Panc1 (cell line): ENCODE measurements at regions not wholly inside any gene's neighbourhood (a gene's known extent, or its start where the extent isn't known, plus 50 kb on each side); places are given as distances from the start of the nearest gene placed in this dataset.

Experiments used
- ATAC-seq: fragments of 200-7000 bp; cut with Tn5 transposase; 2 replicates; pipeline ENCODE4 v1.9.1; 2020; ENCODE audit warnings: mild to moderate bottlenecking, moderate library complexity
- BruUV-seq: library from RNA; stranded (reverse); fragments of 400-500 nt; replicated peaks from 2 replicates; lab custom pipeline; 2021; lab: Mats Ljungman, UMichigan
- CTCF ChIA-PET: fragments of 300-600 bp; sonication (Branson Sonifier 250); formaldehyde crosslinking; loops from one replicate; lab custom pipeline; 2022; ENCODE audit warnings: antibody characterized with exemption; lab: Charles Lee
- POLR2A ChIA-PET: fragments of 300-600 bp; sonication (Branson Sonifier 250); formaldehyde crosslinking; loops from one replicate; lab custom pipeline; 2022; ENCODE audit warnings: antibody characterized with exemption; lab: Charles Lee
- DNase-seq: peaks from one replicate; pipeline ENCODE4 v3.0.0-alpha.2; 2010; ENCODE audit warnings: low read depth, low spot score
- H3K27ac ChIP-seq: 2 replicates; pipeline ENCODE4 v1.5.1; 2011; ENCODE audit warnings: mild to moderate bottlenecking, low read length, inconsistent platforms
- H3K27me3 ChIP-seq: fragments of 200-500 bp; sonication (Bioruptor generic); 2 replicates; pipeline ENCODE4 v1.6.0; 2014; ENCODE audit warnings: low read length, inconsistent platforms; ENCODE audit not compliant: control insufficient read depth, insufficient read depth
- H3K36me3 ChIP-seq: fragments of 200-500 bp; sonication (Bioruptor generic); 2 replicates; pipeline ENCODE4 v1.5.1; 2014; ENCODE audit warnings: inconsistent platforms, mild to moderate bottlenecking, low read length, moderate library complexity; ENCODE audit not compliant: control insufficient read depth, insufficient read depth
- H3K4me1 ChIP-seq: 2 replicates; pipeline ENCODE4 v1.5.1; 2011; ENCODE audit warnings: inconsistent platforms, mild to moderate bottlenecking, low read length, moderate library complexity; ENCODE audit not compliant: control insufficient read depth, insufficient read depth
- H3K4me3 ChIP-seq, 2 experiments: 2 replicates each; pipeline ENCODE4 v1.5.1; 2011 to 2012; ENCODE audit warnings: low read depth in 2 of 2, low read length in 2 of 2, mild to moderate bottlenecking in 2 of 2, inconsistent platforms in 1 of 2, moderate library complexity in 1 of 2
- H3K9me3 ChIP-seq: fragments of 200-500 bp; sonication (Bioruptor generic); 2 replicates; pipeline ENCODE4 v1.5.1; 2014; ENCODE audit warnings: low read depth, mild to moderate bottlenecking, inconsistent platforms, low read length, moderate library complexity; ENCODE audit not compliant: control insufficient read depth, insufficient read depth
- CTCF ChIP-seq: fragments of 450-650 bp; IDR thresholded peaks from 2 replicates; pipeline ENCODE4 v1.5.1; 2017; ENCODE audit warnings: mild to moderate bottlenecking
- POLR2AphosphoS5 ChIP-seq: IDR thresholded peaks from 2 replicates; pipeline ENCODE4 v1.6.1; 2012; ENCODE audit warnings: mild to moderate bottlenecking, low read depth, low read length, moderate library complexity
- SIN3A ChIP-seq: IDR thresholded peaks from 2 replicates; pipeline ENCODE4 v1.6.1; 2012; ENCODE audit warnings: low read depth, mild to moderate bottlenecking, low read length, moderate library complexity, borderline replicate concordance; ENCODE audit not compliant: insufficient read depth
- TCF7L2 ChIP-seq: IDR thresholded peaks from 2 replicates; pipeline ENCODE4 v1.6.1; 2011; ENCODE audit warnings: mild to moderate bottlenecking, low read depth, low read length, inconsistent platforms
- in situ Hi-C: cut with HindIII; loops from 2 replicates; pipeline ENCODE4 v1.10.0; 2016; ENCODE audit warnings: low sequenced_read_pairs, low pct_unique_long_range_greater_than_20kb
- intact Hi-C: fragments of 100-400 bp; cut with micrococcal nuclease; formaldehyde crosslinking; loops from one replicate; pipeline ENCODE4 v1.10.0; 2022; ENCODE audit not compliant: unreplicated experiment
- TF ChIP-seq, protein P1 (sequence below), 2 experiments: IDR thresholded peaks; 2 replicates each; pipeline ENCODE4 v1.6.1; 2011 to 2012; ENCODE audit warnings: low read depth in 2 of 2, control low read depth in 1 of 2, low read length in 1 of 2, mild to moderate bottlenecking in 1 of 2, moderate library complexity in 1 of 2; ENCODE audit not compliant: insufficient read depth in 1 of 2

DNA sequence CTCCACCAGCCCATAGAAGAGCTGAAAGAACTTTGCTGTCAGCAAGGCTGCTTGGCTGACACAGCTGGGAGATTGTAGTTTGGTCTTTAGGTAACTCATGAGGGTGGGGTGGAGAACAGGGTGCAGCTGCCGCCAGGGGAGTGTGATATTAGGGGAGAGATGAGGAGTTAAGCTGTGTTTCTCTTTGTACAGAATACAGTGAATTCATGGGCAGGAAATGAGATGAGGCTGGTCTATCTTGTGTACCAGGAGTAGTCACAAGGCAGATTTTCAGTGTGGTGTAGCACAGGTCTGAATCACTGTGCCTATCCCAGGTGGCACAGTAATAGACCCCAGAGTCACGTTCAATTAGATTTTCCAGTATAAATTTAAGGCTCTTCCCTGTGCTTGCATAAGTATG, 56.6 kb upstream of the TARP start:
- no peak for TF ChIP-seq SIN3A
- TF ChIP-seq TCF7L2, result no peak
- TF ChIP-seq POLR2AphosphoS5, result no peak
- TF ChIP-seq, protein P1, sequence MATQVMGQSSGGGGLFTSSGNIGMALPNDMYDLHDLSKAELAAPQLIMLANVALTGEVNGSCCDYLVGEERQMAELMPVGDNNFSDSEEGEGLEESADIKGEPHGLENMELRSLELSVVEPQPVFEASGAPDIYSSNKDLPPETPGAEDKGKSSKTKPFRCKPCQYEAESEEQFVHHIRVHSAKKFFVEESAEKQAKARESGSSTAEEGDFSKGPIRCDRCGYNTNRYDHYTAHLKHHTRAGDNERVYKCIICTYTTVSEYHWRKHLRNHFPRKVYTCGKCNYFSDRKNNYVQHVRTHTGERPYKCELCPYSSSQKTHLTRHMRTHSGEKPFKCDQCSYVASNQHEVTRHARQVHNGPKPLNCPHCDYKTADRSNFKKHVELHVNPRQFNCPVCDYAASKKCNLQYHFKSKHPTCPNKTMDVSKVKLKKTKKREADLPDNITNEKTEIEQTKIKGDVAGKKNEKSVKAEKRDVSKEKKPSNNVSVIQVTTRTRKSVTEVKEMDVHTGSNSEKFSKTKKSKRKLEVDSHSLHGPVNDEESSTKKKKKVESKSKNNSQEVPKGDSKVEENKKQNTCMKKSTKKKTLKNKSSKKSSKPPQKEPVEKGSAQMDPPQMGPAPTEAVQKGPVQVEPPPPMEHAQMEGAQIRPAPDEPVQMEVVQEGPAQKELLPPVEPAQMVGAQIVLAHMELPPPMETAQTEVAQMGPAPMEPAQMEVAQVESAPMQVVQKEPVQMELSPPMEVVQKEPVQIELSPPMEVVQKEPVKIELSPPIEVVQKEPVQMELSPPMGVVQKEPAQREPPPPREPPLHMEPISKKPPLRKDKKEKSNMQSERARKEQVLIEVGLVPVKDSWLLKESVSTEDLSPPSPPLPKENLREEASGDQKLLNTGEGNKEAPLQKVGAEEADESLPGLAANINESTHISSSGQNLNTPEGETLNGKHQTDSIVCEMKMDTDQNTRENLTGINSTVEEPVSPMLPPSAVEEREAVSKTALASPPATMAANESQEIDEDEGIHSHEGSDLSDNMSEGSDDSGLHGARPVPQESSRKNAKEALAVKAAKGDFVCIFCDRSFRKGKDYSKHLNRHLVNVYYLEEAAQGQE (IDR thresholded peaks at IDR 0.05; ENCODE audit: insufficient read depth in 1 of 2, low read depth in 2 of 2, low read length in 1 of 2), result no peak
- TF ChIP-seq CTCF, result no peak
- ChIA-PET CTCF (no interaction called here), POLR2A (no interaction called here)
- no peaks in the 10 kb centered on the region for H3K4me1 ChIP-seq
- H3K27me3 ChIP-seq, result peaks cover 3% of the 10 kb centered on the region; the same call in 1 of the 2 replicates
- intact Hi-C loops, result loop anchor here (10.0 kb wide), 1 partner anchor 425 kb away; no protein-coding TSS in a partner anchor
- H3K9me3 ChIP-seq, result no peaks in the 10 kb centered on the region
- H3K4me3 ChIP-seq, result no peak overlapping the region
- ATAC-seq (no peak), DNase-seq (no peak)
- no peak overlapping the region for H3K27ac ChIP-seq
- H3K36me3 ChIP-seq, result no peaks in the 10 kb centered on the region
- BruUV-seq, result no TSS peak
- in situ Hi-C loops, result no loop called here

DNA sequence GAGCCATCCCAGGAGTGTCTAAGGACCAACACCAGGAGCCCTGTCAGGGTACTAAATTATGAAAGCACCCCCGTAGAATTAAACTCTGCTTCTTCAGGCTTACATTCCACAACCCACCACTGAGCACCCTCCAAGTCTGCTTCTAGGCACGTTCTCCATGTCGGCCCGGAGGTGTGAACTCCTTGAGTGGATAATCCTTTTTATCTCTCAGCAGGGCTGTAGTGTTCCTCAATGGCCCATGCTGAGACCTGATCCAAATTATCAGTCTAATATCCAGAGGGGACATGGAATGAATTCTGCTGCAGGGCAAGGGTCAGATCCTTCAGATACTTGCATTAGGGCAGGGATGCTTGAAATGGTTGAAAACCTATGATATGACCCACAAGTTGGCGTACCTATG, 55.9 kb upstream of the TARP start:
- H3K36me3 ChIP-seq, result no peaks in the 10 kb centered on the region
- ChIA-PET POLR2A (interaction anchor here (0.6 kb wide), 1 partner anchor 46 kb away, joined by 4 read pairs; no protein-coding TSS in a partner anchor), CTCF (no interaction called here)
- H3K4me1 ChIP-seq, result no peaks in the 10 kb centered on the region
- H3K9me3 ChIP-seq, result no peaks in the 10 kb centered on the region
- H3K27ac ChIP-seq, result no peak overlapping the region
- in situ Hi-C loops, result no loop called here
- ATAC-seq (no peak), DNase-seq (no peak)
- no peak overlapping the region for H3K4me3 ChIP-seq
- intact Hi-C loops, result no loop called here
- no peak for TF ChIP-seq POLR2AphosphoS5
- TF ChIP-seq TCF7L2, result no peak
- TF ChIP-seq, protein P1 (IDR thresholded peaks at IDR 0.05; ENCODE audit: insufficient read depth in 1 of 2, low read depth in 2 of 2, low read length in 1 of 2), result no peak
- TF ChIP-seq CTCF, result no peak
- TF ChIP-seq SIN3A, result no peak
- no TSS peak for BruUV-seq
- H3K27me3 ChIP-seq, result peaks cover 6% of the 10 kb centered on the region
